Uterus (tissue), 2 donors: ENCODE measurements at regions not wholly inside any gene's neighbourhood (a gene's known extent, or its start where the extent isn't known, plus 50 kb on each side); places are given as distances from the start of the nearest gene placed in this dataset.

ENCODE experiments used
- POLR2A ChIP-seq, 2 donors: fragments of 450-650 bp; IDR thresholded peaks; one replicate each; pipeline ENCODE4 v1.6.1; 2016; ENCODE audit warnings: antibody characterized with exemption in 2 of 2, mild to moderate bottlenecking in 1 of 2, moderate library complexity in 1 of 2
- TF ChIP-seq, protein P1 (sequence below), 4 experiments: fragments of 200-600 bp in 2 of 4; fragments of 450-650 bp in 2 of 4; sonication (generic) in 2 of 4; IDR thresholded peaks; one replicate each; pipeline ENCODE4 v1.5.1; 2016 to 2019; ENCODE audit warnings: antibody characterized with exemption in 4 of 4, mild to moderate bottlenecking in 2 of 4, moderate library complexity in 1 of 4

- TF ChIP-seq, protein P1, sequence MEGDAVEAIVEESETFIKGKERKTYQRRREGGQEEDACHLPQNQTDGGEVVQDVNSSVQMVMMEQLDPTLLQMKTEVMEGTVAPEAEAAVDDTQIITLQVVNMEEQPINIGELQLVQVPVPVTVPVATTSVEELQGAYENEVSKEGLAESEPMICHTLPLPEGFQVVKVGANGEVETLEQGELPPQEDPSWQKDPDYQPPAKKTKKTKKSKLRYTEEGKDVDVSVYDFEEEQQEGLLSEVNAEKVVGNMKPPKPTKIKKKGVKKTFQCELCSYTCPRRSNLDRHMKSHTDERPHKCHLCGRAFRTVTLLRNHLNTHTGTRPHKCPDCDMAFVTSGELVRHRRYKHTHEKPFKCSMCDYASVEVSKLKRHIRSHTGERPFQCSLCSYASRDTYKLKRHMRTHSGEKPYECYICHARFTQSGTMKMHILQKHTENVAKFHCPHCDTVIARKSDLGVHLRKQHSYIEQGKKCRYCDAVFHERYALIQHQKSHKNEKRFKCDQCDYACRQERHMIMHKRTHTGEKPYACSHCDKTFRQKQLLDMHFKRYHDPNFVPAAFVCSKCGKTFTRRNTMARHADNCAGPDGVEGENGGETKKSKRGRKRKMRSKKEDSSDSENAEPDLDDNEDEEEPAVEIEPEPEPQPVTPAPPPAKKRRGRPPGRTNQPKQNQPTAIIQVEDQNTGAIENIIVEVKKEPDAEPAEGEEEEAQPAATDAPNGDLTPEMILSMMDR (IDR thresholded peaks at IDR 0.05) = no peak
- TF ChIP-seq POLR2A (IDR thresholded peaks at IDR 0.05) = no peak
Observed at GRCh38 chr5:73381590-73382400, 66.8 kb downstream of the FOXD1 start.
